22Rv1 (cell line): ENCODE measurements at regions not wholly inside any gene's neighbourhood (a gene's known extent, or its start where the extent isn't known, plus 50 kb on each side); places are given as distances from the start of the nearest gene placed in this dataset.

Experiments used
- H3K27ac ChIP-seq: fragments of 450-650 bp; 2 replicates; pipeline ENCODE4 v1.5.1; 2017
- ZFX ChIP-seq: fragments of 450-650 bp; IDR thresholded peaks from 2 replicates; pipeline ENCODE4 v1.6.1; 2017; ENCODE audit warnings: antibody characterized with exemption, borderline replicate concordance
- TF ChIP-seq, protein P1 (sequence below): fragments of 450-650 bp; IDR thresholded peaks from 2 replicates; pipeline ENCODE4 v1.5.1; 2017; ENCODE audit warnings: mild to moderate bottlenecking

DNA sequence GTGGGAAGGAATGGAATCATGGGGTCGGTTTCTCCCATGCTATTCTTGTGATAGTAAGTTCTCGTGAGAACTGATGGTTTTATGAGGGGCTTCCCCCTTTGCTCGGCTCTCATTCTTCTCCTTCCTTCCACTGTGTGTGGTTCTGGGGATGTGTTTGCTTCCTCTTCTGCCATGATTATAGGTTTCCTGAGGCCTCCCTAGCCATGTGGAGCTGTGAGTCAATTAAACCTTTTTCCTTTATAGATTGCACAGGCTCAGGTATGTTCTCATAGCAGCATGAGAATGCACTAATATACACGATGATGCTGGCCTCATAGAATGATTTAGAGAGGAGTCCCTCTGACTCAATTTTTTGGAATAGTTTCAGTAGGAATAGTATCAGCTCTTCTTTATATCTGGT lies 195.4 kb upstream of the IVNS1ABP start:
- no peak overlapping the region for H3K27ac ChIP-seq
- TF ChIP-seq, protein P1, sequence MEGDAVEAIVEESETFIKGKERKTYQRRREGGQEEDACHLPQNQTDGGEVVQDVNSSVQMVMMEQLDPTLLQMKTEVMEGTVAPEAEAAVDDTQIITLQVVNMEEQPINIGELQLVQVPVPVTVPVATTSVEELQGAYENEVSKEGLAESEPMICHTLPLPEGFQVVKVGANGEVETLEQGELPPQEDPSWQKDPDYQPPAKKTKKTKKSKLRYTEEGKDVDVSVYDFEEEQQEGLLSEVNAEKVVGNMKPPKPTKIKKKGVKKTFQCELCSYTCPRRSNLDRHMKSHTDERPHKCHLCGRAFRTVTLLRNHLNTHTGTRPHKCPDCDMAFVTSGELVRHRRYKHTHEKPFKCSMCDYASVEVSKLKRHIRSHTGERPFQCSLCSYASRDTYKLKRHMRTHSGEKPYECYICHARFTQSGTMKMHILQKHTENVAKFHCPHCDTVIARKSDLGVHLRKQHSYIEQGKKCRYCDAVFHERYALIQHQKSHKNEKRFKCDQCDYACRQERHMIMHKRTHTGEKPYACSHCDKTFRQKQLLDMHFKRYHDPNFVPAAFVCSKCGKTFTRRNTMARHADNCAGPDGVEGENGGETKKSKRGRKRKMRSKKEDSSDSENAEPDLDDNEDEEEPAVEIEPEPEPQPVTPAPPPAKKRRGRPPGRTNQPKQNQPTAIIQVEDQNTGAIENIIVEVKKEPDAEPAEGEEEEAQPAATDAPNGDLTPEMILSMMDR, result no peak
- TF ChIP-seq ZFX, result no peak

DNA sequence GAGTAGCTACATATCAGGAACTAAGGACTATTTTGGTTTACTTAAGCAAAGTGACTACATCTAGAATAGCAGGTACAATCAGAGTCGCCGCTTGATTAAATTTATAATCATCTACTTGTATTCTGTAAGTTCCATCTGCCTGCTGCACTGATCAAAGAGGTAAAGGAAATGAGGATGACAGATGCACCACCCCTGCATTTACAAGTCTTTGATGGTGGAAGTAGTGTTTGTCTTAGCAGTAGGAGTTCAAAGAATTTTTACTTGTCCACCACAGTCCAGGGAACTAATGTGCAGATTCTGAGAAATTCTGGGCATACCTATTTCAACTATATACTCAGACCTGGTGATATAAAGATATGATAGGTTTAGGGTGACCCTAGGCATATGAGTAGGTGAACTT lies 184.1 kb upstream of the IVNS1ABP start:
- no peak overlapping the region for H3K27ac ChIP-seq
- TF ChIP-seq, protein P1, result no peak
- no peak for TF ChIP-seq ZFX

DNA sequence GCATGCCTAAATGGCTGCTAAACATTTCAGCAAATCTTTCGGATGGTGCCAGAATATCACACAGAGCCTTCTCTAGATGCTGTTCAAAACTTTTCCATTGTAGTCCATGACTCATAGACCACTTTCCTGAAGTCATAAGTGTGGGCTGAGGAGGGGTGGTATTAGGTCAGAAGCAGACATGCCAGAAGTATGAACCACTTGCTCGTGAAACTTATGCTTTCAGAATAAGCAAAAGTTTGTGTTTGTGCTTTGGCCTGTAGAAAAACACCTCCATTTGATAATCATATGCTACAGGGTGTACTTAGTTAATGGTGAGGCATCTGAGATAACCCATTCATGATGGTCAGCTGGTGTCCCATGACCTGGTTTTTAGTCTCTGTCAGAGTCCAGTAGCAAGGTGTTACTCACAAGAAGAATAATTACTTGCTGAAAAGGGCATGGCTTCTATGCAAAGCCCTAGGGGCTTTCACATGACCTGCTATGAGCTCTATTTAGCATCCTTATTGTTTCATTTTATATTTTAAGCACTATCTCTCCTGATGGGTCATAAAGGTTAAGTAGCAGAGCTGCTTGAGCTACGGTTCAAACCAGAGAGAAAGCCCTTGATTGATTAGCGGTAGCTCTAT lies 183.1 kb upstream of the IVNS1ABP start:
- TF ChIP-seq ZFX, result no peak
- TF ChIP-seq, protein P1, result no peak
- no peak overlapping the region for H3K27ac ChIP-seq

DNA sequence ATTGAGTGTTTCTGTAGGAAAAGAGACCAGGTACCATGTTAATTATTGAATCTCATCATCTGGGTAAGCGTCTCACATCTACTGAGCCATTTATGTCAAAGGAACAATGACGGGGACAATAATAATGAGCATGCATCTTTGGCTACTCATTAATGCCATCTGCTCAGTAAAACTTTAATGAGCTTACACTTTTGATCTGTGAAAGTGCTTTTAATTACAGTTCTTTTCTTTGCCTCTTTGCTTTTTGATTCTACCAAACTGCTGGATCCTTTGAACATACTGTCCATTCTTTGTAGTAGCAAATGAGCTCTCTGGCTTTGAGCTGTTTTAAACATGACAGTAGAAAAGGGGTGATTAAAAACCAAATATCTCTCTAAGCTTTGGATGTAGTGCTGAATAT lies 181.2 kb upstream of the IVNS1ABP start:
- no peak overlapping the region for H3K27ac ChIP-seq
- TF ChIP-seq, protein P1, result no peak
- no peak for TF ChIP-seq ZFX

DNA sequence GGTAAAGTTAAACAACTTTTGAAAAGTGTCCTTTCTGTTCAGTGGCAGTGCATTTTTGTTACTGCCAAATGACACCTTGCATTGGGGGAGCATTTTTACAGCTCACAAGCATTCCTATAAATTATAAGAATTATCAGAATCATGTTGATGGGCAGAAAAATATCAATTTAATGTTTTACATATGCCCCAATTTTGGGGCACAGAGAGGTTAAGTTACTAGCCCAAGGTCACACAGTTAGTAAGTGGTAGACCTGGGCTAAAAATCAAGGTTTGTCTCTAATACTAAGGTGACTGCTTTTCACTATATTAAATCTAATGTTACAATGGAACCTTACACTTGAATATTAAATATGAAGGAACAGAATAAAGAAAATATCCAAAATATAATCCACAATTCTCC lies 180.1 kb upstream of the IVNS1ABP start:
- no peak overlapping the region for H3K27ac ChIP-seq
- TF ChIP-seq, protein P1, result no peak
- TF ChIP-seq ZFX, result no peak

DNA sequence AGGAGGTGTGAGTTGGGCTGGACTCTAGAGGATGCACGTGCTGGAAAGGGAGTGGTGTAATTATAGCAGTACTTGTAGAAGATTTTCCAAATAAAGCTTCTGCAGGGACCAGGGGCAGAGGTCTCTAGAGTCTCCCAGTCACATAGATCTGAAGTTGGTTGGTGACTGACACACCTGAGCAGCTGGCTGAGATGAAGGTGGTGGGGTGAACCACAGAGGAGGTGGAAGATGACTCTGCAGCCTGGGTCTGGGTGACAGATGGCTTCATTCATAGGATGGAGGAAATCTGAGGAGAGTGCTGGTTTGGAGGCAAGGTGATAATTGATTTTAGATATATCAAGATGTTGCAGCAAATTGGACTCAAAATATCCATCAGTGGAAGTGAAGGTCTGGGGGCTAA lies 178.9 kb upstream of the IVNS1ABP start:
- TF ChIP-seq, protein P1, result no peak
- no peak for TF ChIP-seq ZFX
- no peak overlapping the region for H3K27ac ChIP-seq

DNA sequence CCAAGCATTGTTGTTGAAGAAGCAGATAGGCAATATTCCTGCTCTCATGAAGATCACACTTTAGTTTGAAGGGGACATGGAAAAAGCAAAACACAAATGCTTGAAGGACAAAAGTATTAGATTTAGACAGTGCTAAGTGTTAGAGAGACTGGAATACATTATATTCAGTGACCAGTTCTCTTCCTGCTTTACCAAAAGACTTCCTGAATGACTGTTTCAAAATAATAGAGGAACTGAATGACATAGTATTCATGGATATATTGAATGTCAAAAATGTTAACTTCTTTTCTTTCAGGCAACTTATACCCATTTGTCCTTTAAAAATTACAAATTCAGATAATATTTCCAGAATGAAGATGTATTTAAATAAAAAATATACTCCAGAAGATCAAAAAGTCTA lies 178.0 kb upstream of the IVNS1ABP start:
- H3K27ac ChIP-seq, result no peak overlapping the region

More for the DNA sequence above, 178.0 kb upstream of the IVNS1ABP start:
- TF ChIP-seq, protein P1, result no peak
- TF ChIP-seq ZFX, result no peak
